ENCODE measurements at regions not wholly inside any gene's neighbourhood (a gene's known extent, or its start where the extent isn't known, plus 50 kb on each side); places are given as distances from the start of the nearest gene placed in this dataset.

- no peak for TF ChIP-seq POLR2A (IDR thresholded peaks at IDR 0.05; ENCODE audit: low read depth, low read length)
- TF ChIP-seq, protein P1, sequence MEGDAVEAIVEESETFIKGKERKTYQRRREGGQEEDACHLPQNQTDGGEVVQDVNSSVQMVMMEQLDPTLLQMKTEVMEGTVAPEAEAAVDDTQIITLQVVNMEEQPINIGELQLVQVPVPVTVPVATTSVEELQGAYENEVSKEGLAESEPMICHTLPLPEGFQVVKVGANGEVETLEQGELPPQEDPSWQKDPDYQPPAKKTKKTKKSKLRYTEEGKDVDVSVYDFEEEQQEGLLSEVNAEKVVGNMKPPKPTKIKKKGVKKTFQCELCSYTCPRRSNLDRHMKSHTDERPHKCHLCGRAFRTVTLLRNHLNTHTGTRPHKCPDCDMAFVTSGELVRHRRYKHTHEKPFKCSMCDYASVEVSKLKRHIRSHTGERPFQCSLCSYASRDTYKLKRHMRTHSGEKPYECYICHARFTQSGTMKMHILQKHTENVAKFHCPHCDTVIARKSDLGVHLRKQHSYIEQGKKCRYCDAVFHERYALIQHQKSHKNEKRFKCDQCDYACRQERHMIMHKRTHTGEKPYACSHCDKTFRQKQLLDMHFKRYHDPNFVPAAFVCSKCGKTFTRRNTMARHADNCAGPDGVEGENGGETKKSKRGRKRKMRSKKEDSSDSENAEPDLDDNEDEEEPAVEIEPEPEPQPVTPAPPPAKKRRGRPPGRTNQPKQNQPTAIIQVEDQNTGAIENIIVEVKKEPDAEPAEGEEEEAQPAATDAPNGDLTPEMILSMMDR (IDR thresholded peaks at IDR 0.05; ENCODE audit: extremely low read depth in 1 of 2, insufficient read depth in 1 of 2, low read depth in 1 of 2, low read length in 2 of 2): no peak
Measured at GRCh38 chr5:61728287-61728686, 396.2 kb downstream of the ZSWIM6 start.
